NCI-H69 (cell line): ENCODE measurements at regions not wholly inside any gene's neighbourhood (a gene's known extent, or its start where the extent isn't known, plus 50 kb on each side); places are given as distances from the start of the nearest gene placed in this dataset.
A peak's percentile ranks its signal among the peaks of the same experiment; 100 is the strongest.

ENCODE experiments used
- DNase-seq: peaks from one replicate; lab custom pipeline; 2025; lab: John Stamatoyannopoulos, UW

DNA sequence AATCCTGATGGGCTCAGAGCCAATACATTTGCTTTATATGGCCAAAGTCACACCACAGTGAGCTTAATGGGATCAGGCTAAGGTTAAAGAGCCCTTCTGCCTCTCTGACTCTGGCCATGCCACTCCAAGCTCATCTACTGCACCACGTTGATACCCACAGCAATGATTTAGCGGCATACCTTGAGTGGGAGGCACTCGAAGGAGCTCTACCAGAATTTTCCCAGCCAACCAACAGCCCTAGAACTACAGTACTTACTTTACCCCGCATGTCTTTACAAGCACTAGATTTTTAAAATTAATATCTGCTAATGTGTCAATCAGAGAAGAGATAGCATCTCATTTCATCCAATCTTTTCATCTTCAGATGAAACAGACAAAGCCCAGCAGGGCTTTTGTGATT is 300.5 kb downstream of the GRIN2B start:
- DNase-seq: no peak

DNA sequence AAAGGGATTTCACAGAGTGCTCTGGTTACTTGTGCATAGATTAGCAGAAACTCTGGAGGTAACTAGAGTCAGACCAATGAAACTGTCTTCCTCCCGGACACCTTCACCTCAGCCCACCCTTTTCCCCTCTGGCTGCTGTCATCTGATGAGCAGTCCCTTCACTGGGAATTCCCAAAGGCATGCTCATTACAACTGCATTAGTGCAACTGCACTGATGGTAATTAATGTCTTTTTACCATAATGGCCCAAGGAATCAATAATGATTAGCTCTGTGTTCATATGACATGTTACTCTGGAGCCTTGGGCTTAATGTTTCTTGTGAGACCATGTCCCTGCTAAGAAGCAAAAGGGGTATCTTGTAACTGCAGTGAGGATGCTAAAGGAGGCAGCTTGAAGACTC is 304.5 kb downstream of the GRIN2B start:
- DNase-seq: no peak

- DNase-seq: no peak
Observed at GRCh38 chr12:13670285-13670866, 311.0 kb downstream of the GRIN2B start.

DNA sequence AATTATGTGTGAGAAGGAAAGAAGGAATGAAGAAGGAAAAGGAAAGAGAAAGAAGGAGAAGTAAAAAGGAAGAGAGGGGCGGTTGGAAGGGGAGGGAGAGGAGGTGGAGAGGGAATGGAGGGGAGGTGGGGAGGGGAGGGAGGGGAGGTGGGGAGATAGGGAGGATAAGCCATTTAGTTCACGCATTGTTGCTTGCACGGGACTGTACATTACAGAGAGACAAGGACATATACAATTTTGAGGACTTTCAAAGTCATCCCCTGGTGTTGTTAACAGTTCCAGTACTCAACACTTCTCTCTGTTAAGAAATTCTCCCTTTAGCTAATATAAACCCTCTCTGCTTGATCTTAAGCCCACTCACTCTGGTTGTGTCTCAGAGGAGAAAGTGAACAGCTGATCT is 312.5 kb downstream of the GRIN2B start:
- no peak for DNase-seq

- no peak for DNase-seq
Observed at GRCh38 chr12:13666806-13667205, 314.6 kb downstream of the GRIN2B start.

DNA sequence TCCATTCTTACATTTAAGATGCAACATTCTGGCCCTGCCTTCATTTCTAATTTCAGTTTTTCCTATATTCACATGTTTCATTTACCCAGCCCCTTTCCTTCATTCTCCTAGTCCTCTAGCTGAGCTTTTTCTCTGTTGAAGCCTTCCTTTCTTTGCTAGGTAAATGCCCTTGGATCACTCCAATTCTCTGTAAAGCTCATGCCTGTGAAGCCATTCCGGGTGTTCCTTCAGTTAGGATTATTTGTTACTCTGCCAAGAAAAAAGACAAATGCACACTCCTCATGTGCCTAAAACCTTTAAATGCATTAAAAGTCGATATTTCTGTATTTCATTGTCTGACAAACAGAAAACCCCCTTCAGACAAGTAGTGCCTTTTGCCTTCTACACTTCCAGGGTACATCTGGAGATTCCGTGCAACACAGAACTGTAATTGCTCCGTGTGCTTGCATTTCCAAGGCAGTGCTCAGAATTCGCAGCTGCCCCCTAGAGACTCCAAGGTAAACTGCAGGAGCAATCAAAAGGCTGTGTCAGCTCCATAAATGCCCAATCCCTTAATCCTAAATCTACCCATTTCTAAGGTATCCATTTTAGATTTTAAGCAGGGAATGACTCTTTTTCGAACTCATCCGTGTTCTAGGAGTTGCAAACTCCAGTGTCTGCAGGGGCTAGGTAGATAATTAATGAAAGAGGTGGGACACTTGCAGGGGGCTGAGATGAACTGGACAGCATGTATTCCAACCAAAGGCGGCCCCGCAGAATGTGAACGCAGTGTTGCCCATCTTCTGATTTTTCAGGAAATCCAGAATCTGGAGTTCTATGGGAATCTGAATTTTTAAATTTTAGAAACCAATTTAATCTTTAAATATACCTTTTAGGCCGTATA is 320.2 kb downstream of the GRIN2B start:
- peak; percentile 72 for DNase-seq

- no peak for DNase-seq
Observed at GRCh38 chr12:13654456-13654855, 326.9 kb downstream of the GRIN2B start.

DNA sequence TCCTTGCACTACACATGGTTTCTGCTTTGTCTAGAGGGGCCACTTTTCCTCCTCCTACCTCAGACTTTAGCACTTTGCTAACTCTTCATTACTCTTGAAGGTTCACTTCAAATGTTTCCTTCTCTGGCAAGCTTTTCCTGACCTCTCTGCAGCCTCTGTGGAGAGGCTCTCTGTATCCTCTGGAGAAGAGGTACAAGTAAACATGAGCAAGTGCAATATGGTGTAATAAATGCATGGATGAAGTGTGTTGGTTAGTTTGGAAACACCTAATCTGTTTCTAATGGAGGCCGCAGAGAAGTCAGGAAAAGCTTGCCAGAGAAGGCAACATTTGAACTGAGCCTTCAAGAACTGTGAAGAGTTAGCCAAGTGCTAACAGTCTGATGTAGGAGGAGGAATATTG is 329.3 kb downstream of the GRIN2B start:
- no peak for DNase-seq

DNA sequence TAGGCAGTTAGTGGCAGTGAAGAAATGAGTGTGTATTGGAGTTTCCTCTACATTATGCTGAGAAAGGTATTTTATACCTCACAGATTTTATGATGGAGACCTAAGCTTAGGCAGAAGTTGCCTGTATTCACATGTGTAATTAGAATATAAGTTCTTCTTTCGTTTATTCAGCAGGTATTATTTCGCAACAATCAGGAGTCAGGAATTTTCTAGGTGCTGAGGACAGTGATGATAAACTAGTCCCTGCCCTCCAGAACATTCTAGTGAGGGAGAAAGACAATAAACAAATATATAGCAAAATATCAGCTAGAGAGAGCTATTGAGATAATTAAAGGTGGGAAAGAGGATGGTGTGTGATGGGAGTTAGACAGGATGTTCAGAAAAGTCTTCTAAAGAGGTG is 345.7 kb downstream of the GRIN2B start:
- no peak for DNase-seq

DNA sequence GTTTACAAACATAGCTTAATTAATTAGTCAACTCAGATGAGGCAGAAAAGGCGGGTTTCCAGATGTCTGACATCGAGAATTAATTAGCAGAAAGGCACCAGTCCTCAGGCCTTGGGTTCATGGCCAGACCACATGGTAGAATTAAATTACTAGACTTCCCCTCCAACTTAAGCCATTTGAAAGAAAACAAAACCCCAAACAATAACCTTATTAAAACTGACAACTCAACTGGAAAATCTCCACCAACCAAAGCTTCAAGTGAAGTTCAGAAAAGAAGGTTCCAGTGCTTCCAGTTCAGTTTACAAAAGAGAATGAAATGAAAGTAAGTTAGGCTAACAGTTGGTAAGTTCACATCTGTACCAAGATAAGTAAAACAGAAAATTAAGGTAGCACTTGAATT is 349.5 kb downstream of the GRIN2B start:
- no peak for DNase-seq

GRCh38 chr12:13630354-13630753 is 351.0 kb downstream of the GRIN2B start:
- DNase-seq: no peak

DNA sequence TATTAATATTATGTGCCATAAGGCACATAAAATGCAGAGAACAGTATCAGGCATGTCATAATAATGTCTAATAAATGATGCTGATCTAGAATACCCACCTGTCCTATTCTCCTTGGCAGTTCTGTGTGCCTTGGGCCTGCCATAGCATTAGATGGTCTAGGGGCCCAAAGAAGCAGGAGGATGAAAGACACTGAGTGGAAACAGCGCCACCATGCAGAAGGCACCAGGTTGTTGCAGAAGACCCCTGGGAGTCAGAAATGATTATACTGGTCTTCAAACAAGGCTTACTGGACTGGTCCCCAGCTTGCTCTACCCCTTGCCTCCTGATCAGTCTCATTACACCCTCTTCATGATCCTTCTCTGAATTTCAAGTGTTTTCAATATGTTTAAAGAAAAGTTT is 353.3 kb downstream of the GRIN2B start:
- DNase-seq: peak; percentile 0

- peak; percentile 60 for DNase-seq
Observed at GRCh38 chr12:13627536-13627935, 353.9 kb downstream of the GRIN2B start.

DNA sequence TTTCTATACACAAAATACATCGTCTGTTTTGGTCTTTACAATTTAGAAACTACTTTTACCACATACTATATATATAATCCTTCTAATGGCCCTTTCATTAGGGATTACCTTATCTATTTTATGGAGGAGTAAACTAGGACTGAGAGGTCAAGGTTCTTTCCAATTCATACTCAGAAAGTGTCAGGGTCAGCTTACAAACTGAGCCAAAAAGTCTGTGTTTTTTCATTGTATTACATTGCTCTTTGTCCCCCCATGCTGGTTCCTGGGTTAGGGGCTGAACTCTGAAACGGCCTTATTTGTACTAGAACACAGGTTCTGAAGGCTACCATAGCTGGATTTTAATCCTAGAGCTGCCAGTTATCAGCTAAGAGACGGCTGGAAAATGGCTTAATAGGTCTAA is 368.1 kb downstream of the GRIN2B start:
- no peak for DNase-seq

DNA sequence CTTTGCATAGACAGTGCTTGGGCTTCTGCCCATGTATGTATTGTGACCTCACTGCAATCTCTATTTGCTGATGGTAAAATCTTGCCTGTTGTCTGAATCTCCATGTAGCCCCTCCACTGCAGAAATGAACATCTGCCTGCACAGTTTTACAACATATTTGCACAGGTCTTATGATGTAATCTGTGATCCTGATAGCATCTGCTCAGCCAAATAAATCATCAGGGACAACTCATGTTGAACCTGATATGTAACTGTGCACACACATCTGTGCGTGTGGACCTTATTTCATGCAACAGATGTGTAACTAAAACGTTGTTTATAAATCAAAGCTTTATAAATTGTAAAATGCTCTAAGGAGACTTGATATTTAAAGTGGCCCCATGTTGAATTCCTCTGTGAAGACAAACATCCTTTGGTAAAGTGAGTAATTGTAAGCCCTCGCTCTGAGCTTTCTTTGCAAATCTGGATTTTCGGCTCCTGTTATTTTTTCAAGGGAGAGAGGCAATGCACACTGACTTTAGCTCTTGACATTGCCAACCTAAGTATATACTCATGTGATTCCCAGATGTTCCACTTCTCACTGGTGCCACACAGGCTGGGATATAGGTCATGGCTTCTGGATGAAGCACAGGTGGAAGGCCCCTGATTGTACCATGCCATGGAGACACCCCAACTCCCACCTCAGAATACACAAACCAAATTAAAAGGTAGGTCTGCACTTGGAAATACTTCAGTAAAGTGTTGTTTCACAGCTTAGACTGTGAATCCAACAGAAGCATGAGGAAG is 371.3 kb downstream of the GRIN2B start:
- peak; percentile 90 for DNase-seq

GRCh38 chr12:13606290-13606689 is 375.1 kb downstream of the GRIN2B start:
- peak; percentile 80 for DNase-seq

- DNase-seq: no peak
Observed at GRCh38 chr12:13603953-13604352, 377.4 kb downstream of the GRIN2B start.

- DNase-seq: no peak
Observed at GRCh38 chr12:13602172-13602571, 379.2 kb downstream of the GRIN2B start.

DNA sequence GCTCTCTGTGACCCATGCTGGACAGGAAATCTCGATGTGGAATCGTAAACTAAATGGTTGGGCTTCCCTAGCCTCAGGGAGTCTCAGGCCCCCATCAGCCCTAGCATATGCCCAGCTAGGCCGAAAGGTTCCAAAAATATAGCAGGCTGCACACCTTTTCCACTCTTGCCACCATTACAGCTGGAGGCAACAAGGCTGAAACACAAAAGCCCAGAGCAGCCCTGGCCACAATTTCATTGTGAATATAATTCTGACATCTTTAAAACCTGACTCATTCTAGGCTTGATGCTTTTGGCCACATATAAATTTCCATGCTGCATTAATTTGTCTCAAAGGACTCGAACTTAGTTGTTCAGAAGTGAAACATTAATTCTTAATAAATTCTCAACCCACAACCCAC is 382.2 kb downstream of the GRIN2B start:
- DNase-seq: no peak

DNA sequence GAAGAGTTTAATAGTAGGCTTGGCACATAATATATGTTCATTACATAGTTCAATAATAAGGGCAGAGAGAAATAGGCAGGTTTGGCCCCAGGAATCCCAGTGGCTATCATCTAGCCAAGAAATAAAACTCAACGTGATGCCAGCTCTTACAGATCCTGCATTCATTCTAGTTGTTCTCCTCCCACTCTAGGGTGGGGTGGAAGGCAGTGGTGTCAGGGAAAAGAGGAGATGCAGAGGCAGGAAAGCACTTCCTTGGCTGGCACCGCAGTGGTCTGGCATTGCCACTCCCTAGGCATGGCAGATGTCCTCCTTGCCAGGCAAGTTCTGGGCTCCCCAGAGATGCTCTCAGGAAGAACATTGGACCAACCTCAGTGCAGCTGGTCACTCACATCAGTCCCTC is 383.6 kb downstream of the GRIN2B start:
- no peak for DNase-seq

DNA sequence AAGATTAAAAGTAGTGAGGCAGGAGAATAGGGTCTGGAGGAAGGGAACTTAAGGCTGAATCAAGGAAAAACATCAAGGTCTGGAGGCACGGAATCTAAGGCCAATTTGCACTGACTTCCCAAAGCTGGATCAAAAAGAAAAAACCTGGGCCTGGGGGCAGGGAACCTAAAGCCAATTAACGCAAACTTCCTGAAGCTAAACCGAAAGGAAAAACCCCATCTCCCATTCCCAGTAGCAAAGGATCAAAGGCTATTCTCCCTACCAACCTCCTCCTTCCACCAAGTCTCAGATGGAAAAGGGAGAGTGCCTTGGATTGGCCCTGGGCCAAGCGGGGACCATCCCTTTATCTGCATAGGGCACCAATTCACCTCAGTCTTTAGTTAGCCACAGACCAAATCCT is 384.2 kb downstream of the GRIN2B start:
- DNase-seq: no peak

- DNase-seq: peak; percentile 13
Observed at GRCh38 chr12:13596714-13597113, 384.7 kb downstream of the GRIN2B start.
